ENCODE measurements at regions not wholly inside any gene's neighbourhood (a gene's known extent, or its start where the extent isn't known, plus 50 kb on each side); places are given as distances from the start of the nearest gene placed in this dataset.

DNA sequence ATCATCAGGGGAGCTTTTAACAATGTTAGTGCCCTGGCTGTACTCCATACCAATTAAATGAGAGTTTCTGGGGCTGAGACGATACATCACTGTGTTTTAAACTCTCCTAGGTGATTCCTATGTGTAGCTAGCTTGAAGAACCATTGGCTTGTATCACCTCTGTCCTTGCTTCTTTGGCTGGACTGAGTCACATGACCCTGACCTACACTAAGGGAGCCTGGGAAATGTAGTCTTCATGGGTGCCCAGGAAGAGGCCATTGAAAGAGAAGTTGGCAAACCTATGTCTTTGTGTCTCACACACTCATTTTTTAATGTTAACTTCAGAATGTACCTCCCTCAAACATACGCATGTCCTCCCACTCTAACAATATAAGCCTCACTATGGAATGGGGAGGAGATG, 506.6 kb downstream of the DHX35 start:
- no peak for TF ChIP-seq ZNF121 (tag by site-specific recombination; IDR thresholded peaks at IDR 0.05)
- no peak for TF ChIP-seq ZNF792 (tag by site-specific recombination; IDR thresholded peaks at IDR 0.05)

Data from HEK293 (cell line).